GM23338 (cell line): ENCODE measurements at regions not wholly inside any gene's neighbourhood (a gene's known extent, or its start where the extent isn't known, plus 50 kb on each side); places are given as distances from the start of the nearest gene placed in this dataset.

Experiments
- ATAC-seq: fragments of 200-7000 bp; cut with Tn5 transposase; 3 replicates; pipeline ENCODE4 v1.9.1; 2020
- DNase-seq: peaks from one replicate; pipeline ENCODE4 v3.0.0-alpha.2; 2015; ENCODE audit warnings: low spot score
- H2AFZ ChIP-seq: fragments of 200-600 bp; sonication (generic); 2 replicates; pipeline ENCODE4 v1.8.0; 2016; ENCODE audit warnings: antibody characterized with exemption, mild to moderate bottlenecking, moderate library complexity
- H3F3A ChIP-seq: fragments of 200-600 bp; sonication (generic); replicated peaks from 2 replicates; pipeline ENCODE4 v1.8.0; 2017; ENCODE audit warnings: antibody characterized with exemption, mixed run types, low read depth
- H3K27ac ChIP-seq: fragments of 200-600 bp; sonication (generic); 2 replicates; pipeline ENCODE4 v1.6.1; 2016; ENCODE audit warnings: low read depth
- H3K27me3 ChIP-seq: fragments of 200-600 bp; sonication (generic); 2 replicates; pipeline ENCODE4 v1.8.0; 2016; ENCODE audit warnings: mild to moderate bottlenecking, mixed run types, moderate library complexity; ENCODE audit not compliant: insufficient read depth
- H3K36me3 ChIP-seq: fragments of 200-600 bp; sonication (generic); 2 replicates; pipeline ENCODE4 v1.8.0; 2016; ENCODE audit warnings: mild to moderate bottlenecking; ENCODE audit not compliant: insufficient read depth
- H3K4me1 ChIP-seq: fragments of 200-600 bp; sonication (generic); 2 replicates; pipeline ENCODE4 v1.8.0; 2016; ENCODE audit warnings: mild to moderate bottlenecking, moderate library complexity; ENCODE audit not compliant: insufficient read depth
- H3K4me2 ChIP-seq: fragments of 200-600 bp; sonication (generic); 2 replicates; pipeline ENCODE4 v1.7.1; 2017; ENCODE audit warnings: mixed run types
- H3K4me3 ChIP-seq: fragments of 200-600 bp; sonication (generic); 2 replicates; pipeline ENCODE4 v1.6.1; 2016; ENCODE audit warnings: mixed run types
- H3K79me2 ChIP-seq: fragments of 200-600 bp; sonication (generic); replicated peaks from 2 replicates; pipeline ENCODE4 v1.8.0; 2017; ENCODE audit warnings: mild to moderate bottlenecking; ENCODE audit not compliant: insufficient read depth
- H3K9me2 ChIP-seq: fragments of 200-600 bp; sonication (generic); 2 replicates; pipeline ENCODE4 v1.8.0; 2017; ENCODE audit not compliant: insufficient read depth
- H4K20me1 ChIP-seq: fragments of 200-600 bp; sonication (generic); replicated peaks from 2 replicates; pipeline ENCODE4 v1.8.0; 2017; ENCODE audit warnings: mild to moderate bottlenecking; ENCODE audit not compliant: insufficient read depth
- H3K27ac Mint-ChIP-seq: 2 replicates; pipeline ENCODE4 v1.8.0; 2020; ENCODE audit warnings: inconsistent platforms, mild to moderate bottlenecking, moderate library complexity, mixed read lengths
- H3K27me3 Mint-ChIP-seq: 3 replicates; pipeline ENCODE4 v1.8.0; 2022; ENCODE audit warnings: low read depth, mild to moderate bottlenecking, moderate library complexity, mixed read lengths, inconsistent platforms; ENCODE audit not compliant: insufficient read depth, poor library complexity
- H3K36me3 Mint-ChIP-seq: 3 replicates; pipeline ENCODE4 v1.8.0; 2021; ENCODE audit warnings: low read depth, mild to moderate bottlenecking, inconsistent platforms, moderate library complexity, mixed read lengths
- H3K4me1 Mint-ChIP-seq: 3 replicates; pipeline ENCODE4 v1.8.0; 2020; ENCODE audit warnings: mild to moderate bottlenecking, inconsistent platforms, mixed read lengths
- H3K4me3 Mint-ChIP-seq: 3 replicates; pipeline ENCODE4 v1.8.0; 2021; ENCODE audit warnings: moderate library complexity, mild to moderate bottlenecking, inconsistent platforms, mixed read lengths
- H3K9me3 Mint-ChIP-seq: 3 replicates; pipeline ENCODE4 v1.8.0; 2020; ENCODE audit warnings: moderate library complexity, mild to moderate bottlenecking, inconsistent platforms, mixed read lengths
- CREB1 ChIP-seq: fragments of 250-450 bp; sonication (Bioruptor Pico); IDR thresholded peaks from 2 replicates; pipeline ENCODE4 v1.5.0; 2020; ENCODE audit warnings: low read depth, mild to moderate bottlenecking, moderate library complexity
- EZH2 ChIP-seq: fragments of 200-600 bp; sonication (generic); IDR thresholded peaks from one replicate; pipeline ENCODE4 v1.8.0; 2017; ENCODE audit warnings: antibody characterized with exemption, mild to moderate bottlenecking, low read depth; ENCODE audit not compliant: unreplicated experiment
- EZH2phosphoT487 ChIP-seq: fragments of 200-600 bp; sonication (generic); IDR thresholded peaks from one replicate; pipeline ENCODE4 v1.8.1; 2018; ENCODE audit warnings: antibody characterized with exemption; ENCODE audit not compliant: unreplicated experiment
- JUNB ChIP-seq: IDR thresholded peaks from one replicate; pipeline ENCODE4 v1.6.1; 2016; ENCODE audit warnings: antibody characterized with exemption; ENCODE audit not compliant: unreplicated experiment
- NANOG ChIP-seq: IDR thresholded peaks from 2 replicates; pipeline ENCODE4 v1.6.1; 2016; ENCODE audit warnings: antibody characterized with exemption, borderline replicate concordance
- POLR2AphosphoS5 ChIP-seq: IDR thresholded peaks from 2 replicates; pipeline ENCODE4 v1.6.1; 2016; ENCODE audit warnings: antibody characterized with exemption, low read depth
- STAT1 ChIP-seq: IDR thresholded peaks from one replicate; pipeline ENCODE4 v1.6.1; 2016; ENCODE audit warnings: antibody characterized with exemption; ENCODE audit not compliant: unreplicated experiment
- ZNF114 ChIP-seq: fragments of 250-450 bp; sonication (Bioruptor Pico); IDR thresholded peaks from 2 replicates; pipeline ENCODE4 v1.5.0; 2020; ENCODE audit warnings: mild to moderate bottlenecking, moderate library complexity
- ZNF331 ChIP-seq: fragments of 250-450 bp; sonication (Bioruptor Pico); IDR thresholded peaks from 2 replicates; pipeline ENCODE4 v1.5.0; 2020; ENCODE audit warnings: low read depth, mild to moderate bottlenecking, moderate library complexity
- TF ChIP-seq, protein P1 (sequence below): IDR thresholded peaks from one replicate; pipeline ENCODE4 v1.6.1; 2018; ENCODE audit warnings: antibody characterized with exemption; ENCODE audit not compliant: unreplicated experiment
- TF ChIP-seq, protein P2 (sequence below), 2 experiments: fragments of 200-600 bp in 1 of 2; sonication (generic) in 1 of 2; conservative IDR thresholded peaks; 2 replicates each; pipeline versions ENCODE4 v1.5.1 to v1.6.1; 2016 to 2017; ENCODE audit warnings: antibody characterized with exemption in 2 of 2, low read depth in 2 of 2, mild to moderate bottlenecking in 2 of 2, moderate library complexity in 1 of 2
- TF ChIP-seq, protein P3 (sequence below): fragments of 250-450 bp; sonication (Bioruptor Pico); IDR thresholded peaks from 2 replicates; pipeline ENCODE4 v1.5.0; 2020; ENCODE audit warnings: mild to moderate bottlenecking, moderate library complexity
- TF ChIP-seq, protein P4 (sequence below): IDR thresholded peaks from 2 replicates; pipeline ENCODE4 v1.6.1; 2016; ENCODE audit warnings: antibody characterized with exemption

DNA sequence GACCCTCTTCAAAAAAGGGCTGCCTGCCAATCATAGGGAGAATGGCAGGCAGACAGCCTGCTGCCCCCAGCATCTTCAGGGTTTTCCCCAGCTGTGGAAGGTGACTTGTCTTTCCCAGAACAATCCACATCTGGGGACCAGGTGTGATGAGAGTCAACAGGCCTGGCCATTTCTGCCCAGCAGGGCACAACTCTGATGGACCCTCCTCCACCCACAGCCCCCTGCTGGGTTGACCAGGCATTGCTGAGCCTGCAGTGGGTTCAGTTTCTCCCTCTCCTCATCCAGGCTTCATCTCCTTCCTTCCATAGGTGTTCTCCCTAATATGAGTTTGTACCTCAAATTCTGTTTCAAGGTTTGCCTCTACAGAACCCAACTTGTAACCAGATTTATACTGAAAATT lies 111.0 kb downstream of the MINAR1 start:
- H3K4me3 Mint-ChIP-seq = no peak overlapping the region
- H3K27ac Mint-ChIP-seq = no peak overlapping the region
- H3F3A ChIP-seq = no peaks in the 10 kb centered on the region
- TF ChIP-seq POLR2AphosphoS5 (no peak), NANOG (no peak), ZNF331 (no peak), STAT1 (no peak), ZNF114 (CRISPR knock-in tag) (no peak), JUNB (no peak), CREB1 (CRISPR knock-in tag) (no peak), EZH2 (no peak), EZH2phosphoT487 (no peak)
- TF ChIP-seq, protein P1, sequence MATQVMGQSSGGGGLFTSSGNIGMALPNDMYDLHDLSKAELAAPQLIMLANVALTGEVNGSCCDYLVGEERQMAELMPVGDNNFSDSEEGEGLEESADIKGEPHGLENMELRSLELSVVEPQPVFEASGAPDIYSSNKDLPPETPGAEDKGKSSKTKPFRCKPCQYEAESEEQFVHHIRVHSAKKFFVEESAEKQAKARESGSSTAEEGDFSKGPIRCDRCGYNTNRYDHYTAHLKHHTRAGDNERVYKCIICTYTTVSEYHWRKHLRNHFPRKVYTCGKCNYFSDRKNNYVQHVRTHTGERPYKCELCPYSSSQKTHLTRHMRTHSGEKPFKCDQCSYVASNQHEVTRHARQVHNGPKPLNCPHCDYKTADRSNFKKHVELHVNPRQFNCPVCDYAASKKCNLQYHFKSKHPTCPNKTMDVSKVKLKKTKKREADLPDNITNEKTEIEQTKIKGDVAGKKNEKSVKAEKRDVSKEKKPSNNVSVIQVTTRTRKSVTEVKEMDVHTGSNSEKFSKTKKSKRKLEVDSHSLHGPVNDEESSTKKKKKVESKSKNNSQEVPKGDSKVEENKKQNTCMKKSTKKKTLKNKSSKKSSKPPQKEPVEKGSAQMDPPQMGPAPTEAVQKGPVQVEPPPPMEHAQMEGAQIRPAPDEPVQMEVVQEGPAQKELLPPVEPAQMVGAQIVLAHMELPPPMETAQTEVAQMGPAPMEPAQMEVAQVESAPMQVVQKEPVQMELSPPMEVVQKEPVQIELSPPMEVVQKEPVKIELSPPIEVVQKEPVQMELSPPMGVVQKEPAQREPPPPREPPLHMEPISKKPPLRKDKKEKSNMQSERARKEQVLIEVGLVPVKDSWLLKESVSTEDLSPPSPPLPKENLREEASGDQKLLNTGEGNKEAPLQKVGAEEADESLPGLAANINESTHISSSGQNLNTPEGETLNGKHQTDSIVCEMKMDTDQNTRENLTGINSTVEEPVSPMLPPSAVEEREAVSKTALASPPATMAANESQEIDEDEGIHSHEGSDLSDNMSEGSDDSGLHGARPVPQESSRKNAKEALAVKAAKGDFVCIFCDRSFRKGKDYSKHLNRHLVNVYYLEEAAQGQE = no peak
- TF ChIP-seq, protein P2, sequence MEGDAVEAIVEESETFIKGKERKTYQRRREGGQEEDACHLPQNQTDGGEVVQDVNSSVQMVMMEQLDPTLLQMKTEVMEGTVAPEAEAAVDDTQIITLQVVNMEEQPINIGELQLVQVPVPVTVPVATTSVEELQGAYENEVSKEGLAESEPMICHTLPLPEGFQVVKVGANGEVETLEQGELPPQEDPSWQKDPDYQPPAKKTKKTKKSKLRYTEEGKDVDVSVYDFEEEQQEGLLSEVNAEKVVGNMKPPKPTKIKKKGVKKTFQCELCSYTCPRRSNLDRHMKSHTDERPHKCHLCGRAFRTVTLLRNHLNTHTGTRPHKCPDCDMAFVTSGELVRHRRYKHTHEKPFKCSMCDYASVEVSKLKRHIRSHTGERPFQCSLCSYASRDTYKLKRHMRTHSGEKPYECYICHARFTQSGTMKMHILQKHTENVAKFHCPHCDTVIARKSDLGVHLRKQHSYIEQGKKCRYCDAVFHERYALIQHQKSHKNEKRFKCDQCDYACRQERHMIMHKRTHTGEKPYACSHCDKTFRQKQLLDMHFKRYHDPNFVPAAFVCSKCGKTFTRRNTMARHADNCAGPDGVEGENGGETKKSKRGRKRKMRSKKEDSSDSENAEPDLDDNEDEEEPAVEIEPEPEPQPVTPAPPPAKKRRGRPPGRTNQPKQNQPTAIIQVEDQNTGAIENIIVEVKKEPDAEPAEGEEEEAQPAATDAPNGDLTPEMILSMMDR (conservative IDR thresholded peaks at IDR 0.05; ENCODE audit: low read depth in 2 of 2) = no peak
- TF ChIP-seq, protein P3, sequence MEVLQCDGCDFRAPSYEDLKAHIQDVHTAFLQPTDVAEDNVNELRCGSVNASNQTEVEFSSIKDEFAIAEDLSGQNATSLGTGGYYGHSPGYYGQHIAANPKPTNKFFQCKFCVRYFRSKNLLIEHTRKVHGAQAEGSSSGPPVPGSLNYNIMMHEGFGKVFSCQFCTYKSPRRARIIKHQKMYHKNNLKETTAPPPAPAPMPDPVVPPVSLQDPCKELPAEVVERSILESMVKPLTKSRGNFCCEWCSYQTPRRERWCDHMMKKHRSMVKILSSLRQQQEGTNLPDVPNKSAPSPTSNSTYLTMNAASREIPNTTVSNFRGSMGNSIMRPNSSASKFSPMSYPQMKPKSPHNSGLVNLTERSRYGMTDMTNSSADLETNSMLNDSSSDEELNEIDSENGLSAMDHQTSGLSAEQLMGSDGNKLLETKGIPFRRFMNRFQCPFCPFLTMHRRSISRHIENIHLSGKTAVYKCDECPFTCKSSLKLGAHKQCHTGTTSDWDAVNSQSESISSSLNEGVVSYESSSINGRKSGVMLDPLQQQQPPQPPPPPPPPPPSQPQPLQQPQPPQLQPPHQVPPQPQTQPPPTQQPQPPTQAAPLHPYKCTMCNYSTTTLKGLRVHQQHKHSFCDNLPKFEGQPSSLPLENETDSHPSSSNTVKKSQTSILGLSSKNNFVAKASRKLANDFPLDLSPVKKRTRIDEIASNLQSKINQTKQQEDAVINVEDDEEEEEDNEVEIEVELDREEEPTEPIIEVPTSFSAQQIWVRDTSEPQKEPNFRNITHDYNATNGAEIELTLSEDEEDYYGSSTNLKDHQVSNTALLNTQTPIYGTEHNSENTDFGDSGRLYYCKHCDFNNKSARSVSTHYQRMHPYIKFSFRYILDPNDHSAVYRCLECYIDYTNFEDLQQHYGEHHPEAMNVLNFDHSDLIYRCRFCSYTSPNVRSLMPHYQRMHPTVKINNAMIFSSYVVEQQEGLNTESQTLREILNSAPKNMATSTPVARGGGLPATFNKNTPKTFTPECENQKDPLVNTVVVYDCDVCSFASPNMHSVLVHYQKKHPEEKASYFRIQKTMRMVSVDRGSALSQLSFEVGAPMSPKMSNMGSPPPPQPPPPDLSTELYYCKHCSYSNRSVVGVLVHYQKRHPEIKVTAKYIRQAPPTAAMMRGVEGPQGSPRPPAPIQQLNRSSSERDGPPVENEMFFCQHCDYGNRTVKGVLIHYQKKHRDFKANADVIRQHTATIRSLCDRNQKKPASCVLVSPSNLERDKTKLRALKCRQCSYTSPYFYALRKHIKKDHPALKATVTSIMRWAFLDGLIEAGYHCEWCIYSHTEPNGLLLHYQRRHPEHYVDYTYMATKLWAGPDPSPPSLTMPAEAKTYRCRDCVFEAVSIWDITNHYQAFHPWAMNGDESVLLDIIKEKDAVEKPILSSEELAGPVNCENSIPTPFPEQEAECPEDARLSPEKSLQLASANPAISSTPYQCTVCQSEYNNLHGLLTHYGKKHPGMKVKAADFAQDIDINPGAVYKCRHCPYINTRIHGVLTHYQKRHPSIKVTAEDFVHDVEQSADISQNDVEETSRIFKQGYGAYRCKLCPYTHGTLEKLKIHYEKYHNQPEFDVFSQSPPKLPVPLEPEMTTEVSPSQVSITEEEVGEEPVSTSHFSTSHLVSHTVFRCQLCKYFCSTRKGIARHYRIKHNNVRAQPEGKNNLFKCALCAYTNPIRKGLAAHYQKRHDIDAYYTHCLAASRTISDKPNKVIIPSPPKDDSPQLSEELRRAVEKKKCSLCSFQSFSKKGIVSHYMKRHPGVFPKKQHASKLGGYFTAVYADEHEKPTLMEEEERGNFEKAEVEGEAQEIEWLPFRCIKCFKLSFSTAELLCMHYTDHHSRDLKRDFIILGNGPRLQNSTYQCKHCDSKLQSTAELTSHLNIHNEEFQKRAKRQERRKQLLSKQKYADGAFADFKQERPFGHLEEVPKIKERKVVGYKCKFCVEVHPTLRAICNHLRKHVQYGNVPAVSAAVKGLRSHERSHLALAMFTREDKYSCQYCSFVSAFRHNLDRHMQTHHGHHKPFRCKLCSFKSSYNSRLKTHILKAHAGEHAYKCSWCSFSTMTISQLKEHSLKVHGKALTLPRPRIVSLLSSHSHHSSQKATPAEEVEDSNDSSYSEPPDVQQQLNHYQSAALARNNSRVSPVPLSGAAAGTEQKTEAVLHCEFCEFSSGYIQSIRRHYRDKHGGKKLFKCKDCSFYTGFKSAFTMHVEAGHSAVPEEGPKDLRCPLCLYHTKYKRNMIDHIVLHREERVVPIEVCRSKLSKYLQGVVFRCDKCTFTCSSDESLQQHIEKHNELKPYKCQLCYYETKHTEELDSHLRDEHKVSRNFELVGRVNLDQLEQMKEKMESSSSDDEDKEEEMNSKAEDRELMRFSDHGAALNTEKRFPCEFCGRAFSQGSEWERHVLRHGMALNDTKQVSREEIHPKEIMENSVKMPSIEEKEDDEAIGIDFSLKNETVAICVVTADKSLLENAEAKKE (CRISPR knock-in tag) = no peak
- TF ChIP-seq, protein P4, sequence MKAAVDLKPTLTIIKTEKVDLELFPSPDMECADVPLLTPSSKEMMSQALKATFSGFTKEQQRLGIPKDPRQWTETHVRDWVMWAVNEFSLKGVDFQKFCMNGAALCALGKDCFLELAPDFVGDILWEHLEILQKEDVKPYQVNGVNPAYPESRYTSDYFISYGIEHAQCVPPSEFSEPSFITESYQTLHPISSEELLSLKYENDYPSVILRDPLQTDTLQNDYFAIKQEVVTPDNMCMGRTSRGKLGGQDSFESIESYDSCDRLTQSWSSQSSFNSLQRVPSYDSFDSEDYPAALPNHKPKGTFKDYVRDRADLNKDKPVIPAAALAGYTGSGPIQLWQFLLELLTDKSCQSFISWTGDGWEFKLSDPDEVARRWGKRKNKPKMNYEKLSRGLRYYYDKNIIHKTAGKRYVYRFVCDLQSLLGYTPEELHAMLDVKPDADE = no peak
- H3K36me3 Mint-ChIP-seq = no peaks in the 10 kb centered on the region
- H3K36me3 ChIP-seq = no peaks in the 10 kb centered on the region
- no peak overlapping the region for H3K4me2 ChIP-seq
- H3K27me3 Mint-ChIP-seq = no peaks in the 10 kb centered on the region
- no peak overlapping the region for H3K27ac ChIP-seq
- no peaks in the 10 kb centered on the region for H4K20me1 ChIP-seq
- H3K27me3 ChIP-seq = no peaks in the 10 kb centered on the region
- no peak for DNase-seq
- no peak overlapping the region for H3K4me3 ChIP-seq
- peaks cover 8% of the 10 kb centered on the region; the same call in 1 of the 2 replicates for H3K9me2 ChIP-seq
- no peaks in the 10 kb centered on the region for H3K4me1 ChIP-seq
- H3K79me2 ChIP-seq = no peaks in the 10 kb centered on the region
- peaks cover 4% of the 10 kb centered on the region; the same call in 1 of the 3 replicates for H3K4me1 Mint-ChIP-seq
- no peaks in the 10 kb centered on the region for H3K9me3 Mint-ChIP-seq
- ATAC-seq = no peak
- H2AFZ ChIP-seq = no peak overlapping the region
